ENCODE measurements at regions not wholly inside any gene's neighbourhood (a gene's known extent, or its start where the extent isn't known, plus 50 kb on each side); places are given as distances from the start of the nearest gene placed in this dataset.

DNA sequence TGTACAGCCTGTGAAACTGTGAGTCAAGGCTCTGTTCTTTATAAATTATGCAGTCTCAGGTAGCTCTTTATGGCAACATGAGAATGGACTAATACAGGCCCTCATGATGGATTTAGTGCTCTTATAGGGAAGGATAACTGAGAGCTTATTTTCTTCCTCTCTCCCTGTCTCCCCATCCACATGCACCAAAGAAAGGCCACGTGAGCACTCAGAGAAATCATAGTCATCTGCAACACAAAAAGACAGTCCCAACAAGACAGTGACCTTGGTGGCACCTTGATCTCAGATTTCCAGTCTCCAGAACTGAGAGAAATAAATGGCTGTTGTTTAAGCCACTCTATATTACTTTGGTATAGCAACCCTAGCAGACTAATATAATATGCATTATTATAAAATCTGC, 2133.6 kb upstream of the ACO1 start:
- TF ChIP-seq GABPA (IDR thresholded peaks at IDR 0.05; ENCODE audit: low read depth), result no peak
- TF ChIP-seq SUPT20H (IDR thresholded peaks at IDR 0.05; ENCODE audit: borderline replicate concordance, control insufficient read depth, low read depth, low read length), result no peak
- TF ChIP-seq, protein P1, sequence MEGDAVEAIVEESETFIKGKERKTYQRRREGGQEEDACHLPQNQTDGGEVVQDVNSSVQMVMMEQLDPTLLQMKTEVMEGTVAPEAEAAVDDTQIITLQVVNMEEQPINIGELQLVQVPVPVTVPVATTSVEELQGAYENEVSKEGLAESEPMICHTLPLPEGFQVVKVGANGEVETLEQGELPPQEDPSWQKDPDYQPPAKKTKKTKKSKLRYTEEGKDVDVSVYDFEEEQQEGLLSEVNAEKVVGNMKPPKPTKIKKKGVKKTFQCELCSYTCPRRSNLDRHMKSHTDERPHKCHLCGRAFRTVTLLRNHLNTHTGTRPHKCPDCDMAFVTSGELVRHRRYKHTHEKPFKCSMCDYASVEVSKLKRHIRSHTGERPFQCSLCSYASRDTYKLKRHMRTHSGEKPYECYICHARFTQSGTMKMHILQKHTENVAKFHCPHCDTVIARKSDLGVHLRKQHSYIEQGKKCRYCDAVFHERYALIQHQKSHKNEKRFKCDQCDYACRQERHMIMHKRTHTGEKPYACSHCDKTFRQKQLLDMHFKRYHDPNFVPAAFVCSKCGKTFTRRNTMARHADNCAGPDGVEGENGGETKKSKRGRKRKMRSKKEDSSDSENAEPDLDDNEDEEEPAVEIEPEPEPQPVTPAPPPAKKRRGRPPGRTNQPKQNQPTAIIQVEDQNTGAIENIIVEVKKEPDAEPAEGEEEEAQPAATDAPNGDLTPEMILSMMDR (IDR thresholded peaks at IDR 0.05 in 2 of 3, conservative IDR thresholded peaks at IDR 0.05 in 1 of 3; ENCODE audit: control insufficient read depth in 2 of 3, extremely low read depth in 1 of 3, insufficient read depth in 1 of 3, low read depth in 3 of 3, low read length in 3 of 3), result no peak
- no peak for TF ChIP-seq CREB1 (IDR thresholded peaks at IDR 0.05; ENCODE audit: low read depth)
- TF ChIP-seq POLR2A (IDR thresholded peaks at IDR 0.05; ENCODE audit: low read depth, low read length), result no peak
- no peak for TF ChIP-seq POLR2AphosphoS2 (IDR thresholded peaks at IDR 0.05; ENCODE audit: low read depth, low read length)
- no peak for TF ChIP-seq MYB (IDR thresholded peaks at IDR 0.05; ENCODE audit: borderline replicate concordance, low read depth, low read length)
- TF ChIP-seq EZH2 (IDR thresholded peaks at IDR 0.05; ENCODE audit: borderline replicate concordance, control insufficient read depth, low read depth, low read length), result no peak
- TF ChIP-seq SP1 (IDR thresholded peaks at IDR 0.05; ENCODE audit: low read depth, low read length), result no peak
- no peak for TF ChIP-seq SMARCA5 (IDR thresholded peaks at IDR 0.05)
- no peak for TF ChIP-seq RFX5 (IDR thresholded peaks at IDR 0.05; ENCODE audit: low read depth, low read length)
- TF ChIP-seq E2F4 (IDR thresholded peaks at IDR 0.05; ENCODE audit: low read depth, low read length), result no peak
